Esophagus muscularis mucosa (tissue), 3 donors: ENCODE measurements at regions not wholly inside any gene's neighbourhood (a gene's known extent, or its start where the extent isn't known, plus 50 kb on each side); places are given as distances from the start of the nearest gene placed in this dataset.

Experiments
- CTCF ChIP-seq, 3 experiments: fragments of 200-600 bp in 2 of 3; fragments of 450-650 bp in 1 of 3; sonication (generic) in 2 of 3; IDR thresholded peaks; one replicate each; pipeline ENCODE4 v1.5.1; 2017 to 2019; ENCODE audit warnings: antibody characterized with exemption in 3 of 3, mild to moderate bottlenecking in 2 of 3, moderate library complexity in 1 of 3
- POLR2A ChIP-seq: fragments of 450-650 bp; IDR thresholded peaks from one replicate; pipeline ENCODE4 v1.6.1; 2017; ENCODE audit warnings: antibody characterized with exemption, moderate library complexity, mild to moderate bottlenecking, low read depth

- no peak for TF ChIP-seq CTCF (IDR thresholded peaks at IDR 0.05)
- TF ChIP-seq POLR2A = no peak
Measured at GRCh38 chr10:30172091-30172490, 112.7 kb upstream of the JCAD start.
